ENCODE measurements at regions not wholly inside any gene's neighbourhood (a gene's known extent, or its start where the extent isn't known, plus 50 kb on each side); places are given as distances from the start of the nearest gene placed in this dataset.

DNA sequence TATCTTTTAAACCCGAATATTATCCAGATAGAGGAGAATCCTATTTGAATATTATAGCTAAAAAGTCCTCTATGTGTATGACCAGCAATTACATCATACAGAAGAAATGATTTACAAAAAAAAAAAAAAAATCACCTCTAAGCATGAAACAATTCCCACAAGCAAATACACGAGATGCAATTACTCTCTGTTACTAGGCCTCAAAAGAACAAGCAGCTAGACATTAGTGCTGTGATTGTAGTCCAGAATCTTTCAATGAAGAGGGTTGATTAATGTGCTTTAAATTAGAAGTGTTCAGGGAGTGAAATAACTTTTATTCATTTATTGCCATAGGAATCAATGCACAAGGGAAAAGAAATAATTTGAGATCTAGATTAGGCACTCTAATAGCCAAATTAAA is 1379.5 kb upstream of the GBE1 start:
- Histone ChIP-seq H3K4me1 (ENCODE audit: control insufficient read depth in 2 of 3, insufficient read depth in 2 of 3, low read depth in 1 of 3, low read length in 3 of 3) (no peaks in the 10 kb centered on the region), H3K27me3 (ENCODE audit: control insufficient read depth, insufficient read depth, low read length) (no peaks in the 10 kb centered on the region), H3K27ac (ENCODE audit: low read depth in 2 of 2, low read length in 2 of 2) (no peak overlapping the region), H3K9me3 (ENCODE audit: control insufficient read depth in 2 of 3, insufficient read depth in 1 of 3, low read length in 3 of 3) (no peaks in the 10 kb centered on the region), H3K9ac (ENCODE audit: low read length in 3 of 3) (no peak overlapping the region), H3K36me3 (ENCODE audit: control insufficient read depth in 2 of 3, insufficient read depth in 3 of 3, low read length in 3 of 3) (no peaks in the 10 kb centered on the region), H3K4me3 (ENCODE audit: low read length in 3 of 3) (no peak overlapping the region)
- DNase-seq (no peak), FAIRE-seq (no peak)
- TF ChIP-seq, protein P1, sequence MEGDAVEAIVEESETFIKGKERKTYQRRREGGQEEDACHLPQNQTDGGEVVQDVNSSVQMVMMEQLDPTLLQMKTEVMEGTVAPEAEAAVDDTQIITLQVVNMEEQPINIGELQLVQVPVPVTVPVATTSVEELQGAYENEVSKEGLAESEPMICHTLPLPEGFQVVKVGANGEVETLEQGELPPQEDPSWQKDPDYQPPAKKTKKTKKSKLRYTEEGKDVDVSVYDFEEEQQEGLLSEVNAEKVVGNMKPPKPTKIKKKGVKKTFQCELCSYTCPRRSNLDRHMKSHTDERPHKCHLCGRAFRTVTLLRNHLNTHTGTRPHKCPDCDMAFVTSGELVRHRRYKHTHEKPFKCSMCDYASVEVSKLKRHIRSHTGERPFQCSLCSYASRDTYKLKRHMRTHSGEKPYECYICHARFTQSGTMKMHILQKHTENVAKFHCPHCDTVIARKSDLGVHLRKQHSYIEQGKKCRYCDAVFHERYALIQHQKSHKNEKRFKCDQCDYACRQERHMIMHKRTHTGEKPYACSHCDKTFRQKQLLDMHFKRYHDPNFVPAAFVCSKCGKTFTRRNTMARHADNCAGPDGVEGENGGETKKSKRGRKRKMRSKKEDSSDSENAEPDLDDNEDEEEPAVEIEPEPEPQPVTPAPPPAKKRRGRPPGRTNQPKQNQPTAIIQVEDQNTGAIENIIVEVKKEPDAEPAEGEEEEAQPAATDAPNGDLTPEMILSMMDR (IDR thresholded peaks at IDR 0.05; ENCODE audit: borderline replicate concordance, extremely low read depth, insufficient read depth), result no peak
- intact Hi-C loops (cut with DNase I), result no loop called here

GRCh38 chr3:83131236-83131635 is 1369.8 kb upstream of the GBE1 start:
- FAIRE-seq, result no peak
- TF ChIP-seq, protein P1 (IDR thresholded peaks at IDR 0.05; ENCODE audit: borderline replicate concordance, extremely low read depth, insufficient read depth), result no peak

GRCh38 chr3:83122774-83123350 is 1361.4 kb upstream of the GBE1 start:
- Histone ChIP-seq H3K9ac (ENCODE audit: low read length in 3 of 3) (no peak overlapping the region), H3K36me3 (ENCODE audit: control insufficient read depth in 2 of 3, insufficient read depth in 3 of 3, low read length in 3 of 3) (no peaks in the 10 kb centered on the region), H3K9me3 (ENCODE audit: control insufficient read depth in 2 of 3, insufficient read depth in 1 of 3, low read length in 3 of 3) (no peaks in the 10 kb centered on the region), H3K27me3 (ENCODE audit: control insufficient read depth, insufficient read depth, low read length) (no peaks in the 10 kb centered on the region), H3K27ac (ENCODE audit: low read depth in 2 of 2, low read length in 2 of 2) (no peak overlapping the region), H3K4me3 (ENCODE audit: low read length in 3 of 3) (no peak overlapping the region), H3K4me1 (ENCODE audit: control insufficient read depth in 2 of 3, insufficient read depth in 2 of 3, low read depth in 1 of 3, low read length in 3 of 3) (no peaks in the 10 kb centered on the region)
- TF ChIP-seq, protein P1 (IDR thresholded peaks at IDR 0.05; ENCODE audit: borderline replicate concordance, extremely low read depth, insufficient read depth), result no peak
- intact Hi-C loops (cut with DNase I), result no loop called here
- DNase-seq (no peak), FAIRE-seq (no peak)

More at GRCh38 chr3:83131236-83131635, 1369.8 kb upstream of the GBE1 start:
- H3K9me3 ChIP-seq (ENCODE audit: control insufficient read depth in 2 of 3, insufficient read depth in 1 of 3, low read length in 3 of 3), result no peaks in the 10 kb centered on the region
- DNase-seq, result no peak
- intact Hi-C loops (cut with DNase I), result no loop called here
- no peak overlapping the region for H3K27ac ChIP-seq (ENCODE audit: low read depth in 2 of 2, low read length in 2 of 2)
- H3K4me3 ChIP-seq (ENCODE audit: low read length in 3 of 3), result no peak overlapping the region
- no peak overlapping the region for H3K9ac ChIP-seq (ENCODE audit: low read length in 3 of 3)
- H3K4me1 ChIP-seq (ENCODE audit: control insufficient read depth in 2 of 3, insufficient read depth in 2 of 3, low read depth in 1 of 3, low read length in 3 of 3), result no peaks in the 10 kb centered on the region
- H3K27me3 ChIP-seq (ENCODE audit: control insufficient read depth, insufficient read depth, low read length), result no peaks in the 10 kb centered on the region
- no peaks in the 10 kb centered on the region for H3K36me3 ChIP-seq (ENCODE audit: control insufficient read depth in 2 of 3, insufficient read depth in 3 of 3, low read length in 3 of 3)

GRCh38 chr3:83093222-83093572 is 1331.8 kb upstream of the GBE1 start:
- no peak overlapping the region for H3K27ac ChIP-seq (ENCODE audit: low read depth in 2 of 2, low read length in 2 of 2)
- no peak overlapping the region for H3K4me3 ChIP-seq (ENCODE audit: low read length in 3 of 3)
- no peak overlapping the region for H3K9ac ChIP-seq (ENCODE audit: low read length in 3 of 3)
- DNase-seq, result no peak
- FAIRE-seq, result no peak
- TF ChIP-seq, protein P1 (IDR thresholded peaks at IDR 0.05; ENCODE audit: borderline replicate concordance, extremely low read depth, insufficient read depth), result no peak
- no peaks in the 10 kb centered on the region for H3K27me3 ChIP-seq (ENCODE audit: control insufficient read depth, insufficient read depth, low read length)
- H3K9me3 ChIP-seq (ENCODE audit: control insufficient read depth in 2 of 3, insufficient read depth in 1 of 3, low read length in 3 of 3), result no peaks in the 10 kb centered on the region
- intact Hi-C loops (cut with DNase I), result no loop called here
- no peaks in the 10 kb centered on the region for H3K36me3 ChIP-seq (ENCODE audit: control insufficient read depth in 2 of 3, insufficient read depth in 3 of 3, low read length in 3 of 3)
- H3K4me1 ChIP-seq (ENCODE audit: control insufficient read depth in 2 of 3, insufficient read depth in 2 of 3, low read depth in 1 of 3, low read length in 3 of 3), result no peaks in the 10 kb centered on the region
